AG08395 (cell line): ENCODE measurements at regions not wholly inside any gene's neighbourhood (a gene's known extent, or its start where the extent isn't known, plus 50 kb on each side); places are given as distances from the start of the nearest gene placed in this dataset.
A peak's percentile ranks its signal among the peaks of the same experiment; 100 is the strongest.
"Not testable (repeated sequence)": the region's sequence is repeated elsewhere in the genome, so short reads cannot be mapped to it uniquely, and the experiment has no call there.

Source experiments
- DNase-seq: peaks from one replicate; pipeline ENCODE4 v3.0.0; 2012; ENCODE audit warnings: mixed read lengths, low spot score

- DNase-seq = no peak
Measured at GRCh38 chr4:156401371-156401770, 447.7 kb upstream of the CTSO start.

GRCh38 chr4:156396534-156396933 is 442.9 kb upstream of the CTSO start:
- DNase-seq = no peak

- DNase-seq = no peak
Measured at GRCh38 chr4:156391325-156391653, 437.6 kb upstream of the CTSO start.

GRCh38 chr4:156390599-156391324 is 437.1 kb upstream of the CTSO start:
- peak; percentile 58 for DNase-seq

GRCh38 chr4:156388826-156389225 is 435.2 kb upstream of the CTSO start:
- DNase-seq = peak; percentile 43

- DNase-seq = no peak
Measured at GRCh38 chr4:156378033-156378665, 424.5 kb upstream of the CTSO start.

- DNase-seq = peak; percentile 74
Measured at GRCh38 chr4:156377036-156377710, 423.5 kb upstream of the CTSO start.

GRCh38 chr4:156374894-156375293 is 421.2 kb upstream of the CTSO start:
- DNase-seq = no peak

GRCh38 chr4:156374069-156374468 is 420.4 kb upstream of the CTSO start:
- no peak for DNase-seq

- DNase-seq = not testable (repeated sequence)
Measured at GRCh38 chr4:156367502-156367901, 413.8 kb upstream of the CTSO start.

- peak; percentile 27 for DNase-seq
Measured at GRCh38 chr4:156362581-156362980, 408.9 kb upstream of the CTSO start.

- peak; percentile 41 for DNase-seq
Measured at GRCh38 chr4:156347412-156348075, 393.9 kb upstream of the CTSO start.

- no peak for DNase-seq
Measured at GRCh38 chr4:156346959-156347385, 393.3 kb upstream of the CTSO start.

GRCh38 chr4:156344397-156344796 is 390.7 kb upstream of the CTSO start:
- DNase-seq = no peak

- DNase-seq = no peak
Measured at GRCh38 chr4:156336511-156336910, 382.8 kb upstream of the CTSO start.

GRCh38 chr4:156335721-156336120 is 382.1 kb upstream of the CTSO start:
- no peak for DNase-seq

- DNase-seq = no peak
Measured at GRCh38 chr4:156330436-156331031, 376.9 kb upstream of the CTSO start.

- DNase-seq = peak; percentile 11
Measured at GRCh38 chr4:156329779-156330178, 376.1 kb upstream of the CTSO start.

- no peak for DNase-seq
Measured at GRCh38 chr4:156328882-156329281, 375.2 kb upstream of the CTSO start.

GRCh38 chr4:156326246-156326645 is 372.6 kb upstream of the CTSO start:
- DNase-seq = no peak

GRCh38 chr4:156322592-156322991 is 368.9 kb upstream of the CTSO start:
- DNase-seq = peak; percentile 69

GRCh38 chr4:156321203-156321602 is 367.5 kb upstream of the CTSO start:
- peak; percentile 25 for DNase-seq
